ENCODE measurements at regions not wholly inside any gene's neighbourhood (a gene's known extent, or its start where the extent isn't known, plus 50 kb on each side); places are given as distances from the start of the nearest gene placed in this dataset.
"Not testable (repeated sequence)": the region's sequence is repeated elsewhere in the genome, so short reads cannot be mapped to it uniquely, and the experiment has no call there.

GRCh38 chr10:119996944-119997343, 104.4 kb downstream of the SEC23IP start:
- no peak for DNase-seq (ENCODE audit: low read depth in 3 of 3)

GRCh38 chr10:119997429-119997828, 104.9 kb downstream of the SEC23IP start:
- DNase-seq (ENCODE audit: low read depth in 3 of 3) = no peak

DNA sequence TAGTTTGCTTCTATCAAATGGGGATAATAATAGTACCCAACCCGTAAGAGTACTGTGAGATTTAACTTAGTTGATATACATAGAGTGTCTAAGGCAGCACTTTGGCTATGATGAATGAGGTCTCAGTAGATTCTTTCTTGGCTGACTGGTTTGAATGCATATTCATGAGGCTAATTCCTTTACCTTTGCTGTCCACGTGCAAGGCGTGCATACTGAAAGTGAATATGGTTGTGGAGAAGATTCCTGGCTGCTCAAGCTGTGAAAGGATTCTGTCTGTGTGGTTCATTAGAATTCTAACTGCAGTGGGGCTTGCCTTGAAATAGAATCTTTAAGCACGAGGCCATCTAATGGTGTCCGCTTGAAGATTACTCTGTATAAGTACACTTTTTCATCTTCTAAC, 110.3 kb downstream of the SEC23IP start:
- DNase-seq (ENCODE audit: low read depth in 3 of 3) = no peak

- DNase-seq (ENCODE audit: low read depth in 3 of 3) = no peak
Observed at GRCh38 chr10:120005207-120006201, 113.0 kb downstream of the SEC23IP start.

GRCh38 chr10:120007261-120007660, 114.7 kb downstream of the SEC23IP start:
- no peak for DNase-seq (ENCODE audit: low read depth in 3 of 3)

GRCh38 chr10:120011359-120012130, 119.0 kb downstream of the SEC23IP start:
- no peak for DNase-seq (ENCODE audit: low read depth in 3 of 3)

DNA sequence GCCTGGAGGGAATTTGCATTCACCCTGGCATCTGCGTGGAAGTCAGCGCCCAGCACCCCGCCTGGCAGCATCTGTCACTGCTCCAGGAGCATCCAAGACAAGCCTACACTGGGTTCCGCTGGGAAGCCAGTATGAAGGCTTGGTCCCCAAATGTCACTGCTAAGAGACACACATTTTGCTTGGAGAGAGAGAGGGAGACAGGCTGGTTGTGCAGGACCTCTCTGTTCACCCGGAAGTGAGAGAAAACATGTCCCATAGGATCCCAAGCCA, 119.5 kb downstream of the SEC23IP start:
- no peak for DNase-seq (ENCODE audit: low read depth in 3 of 3)

GRCh38 chr10:120012566-120012965, 120.0 kb downstream of the SEC23IP start:
- no peak for DNase-seq (ENCODE audit: low read depth in 3 of 3)

- DNase-seq (ENCODE audit: low read depth in 3 of 3) = no peak
Observed at GRCh38 chr10:120014031-120014430, 121.5 kb downstream of the SEC23IP start.

DNA sequence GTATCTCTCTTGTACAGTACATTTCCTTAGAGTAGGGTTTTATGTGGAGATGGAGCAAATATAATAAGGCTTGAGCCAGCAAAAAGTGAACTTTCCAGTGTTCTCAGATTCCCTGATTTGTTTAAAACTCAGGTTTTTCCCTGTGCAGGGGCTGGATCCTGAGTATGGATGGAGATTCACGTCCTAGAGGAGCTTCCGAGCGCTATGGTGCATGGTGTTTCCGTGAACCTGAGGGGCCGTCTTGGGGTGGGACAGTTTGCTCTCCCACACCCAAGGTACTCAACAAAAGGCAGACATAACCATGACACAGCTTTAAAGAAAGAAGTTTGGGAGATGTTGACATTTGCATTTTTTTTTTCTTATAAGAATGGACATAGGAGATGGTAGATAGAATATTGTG, 122.5 kb downstream of the SEC23IP start:
- no peak for DNase-seq (ENCODE audit: low read depth in 3 of 3)

GRCh38 chr10:120016906-120017305, 124.4 kb downstream of the SEC23IP start:
- no peak for DNase-seq (ENCODE audit: low read depth in 3 of 3)

DNA sequence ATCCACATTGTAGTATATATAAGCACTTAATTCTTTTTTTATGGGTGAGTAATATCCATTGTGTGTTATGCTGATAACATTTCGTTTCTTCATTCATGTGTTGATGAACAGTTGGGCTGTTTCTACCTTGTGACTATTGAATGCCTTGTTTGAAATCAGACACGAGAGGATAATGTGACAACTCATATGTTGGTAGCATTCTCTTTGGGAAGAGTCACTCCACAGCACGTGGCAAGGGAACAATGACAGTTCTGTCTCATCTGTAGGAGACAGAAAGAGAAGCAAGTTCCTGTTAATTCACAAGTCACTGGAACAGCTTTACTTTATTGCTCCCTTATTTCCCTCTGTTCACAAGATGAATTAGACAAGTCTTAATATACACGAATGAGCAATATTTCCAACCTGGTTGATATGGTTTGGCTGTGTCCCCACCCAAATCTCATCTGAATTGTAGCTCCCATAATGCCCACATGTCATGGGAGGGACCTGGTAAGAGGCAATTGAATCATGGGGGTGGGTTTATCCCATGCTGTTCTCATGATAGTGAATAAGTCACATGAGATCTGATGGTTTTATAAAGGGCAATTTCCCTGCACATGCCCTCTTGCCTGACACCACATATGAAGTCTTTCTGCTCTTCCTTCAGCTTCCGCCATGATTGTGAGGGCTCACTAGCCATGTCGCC, 125.3 kb downstream of the SEC23IP start:
- DNase-seq (ENCODE audit: low read depth in 3 of 3) = no peak

- no peak for DNase-seq (ENCODE audit: low read depth in 3 of 3)
Observed at GRCh38 chr10:120018695-120019094, 126.2 kb downstream of the SEC23IP start.

DNA sequence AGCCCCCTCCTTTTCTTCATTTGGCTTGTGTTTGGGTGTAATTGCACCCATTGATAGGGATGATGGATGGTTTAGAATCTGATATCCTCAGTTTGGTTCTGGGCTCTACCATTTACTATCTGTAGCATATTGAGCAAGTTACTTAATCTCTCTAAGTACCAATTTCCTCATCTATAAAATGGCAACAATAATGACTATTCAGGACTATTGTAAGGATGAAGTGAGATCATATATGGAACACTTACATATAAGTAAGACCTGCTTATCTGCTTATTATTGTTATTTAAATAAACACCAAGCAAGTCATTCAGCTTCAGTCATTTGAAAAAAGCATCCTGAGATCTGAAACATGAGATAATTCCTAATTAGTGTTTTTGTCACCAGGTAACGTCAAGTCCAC, 127.0 kb downstream of the SEC23IP start:
- no peak for DNase-seq (ENCODE audit: low read depth in 3 of 3)

DNA sequence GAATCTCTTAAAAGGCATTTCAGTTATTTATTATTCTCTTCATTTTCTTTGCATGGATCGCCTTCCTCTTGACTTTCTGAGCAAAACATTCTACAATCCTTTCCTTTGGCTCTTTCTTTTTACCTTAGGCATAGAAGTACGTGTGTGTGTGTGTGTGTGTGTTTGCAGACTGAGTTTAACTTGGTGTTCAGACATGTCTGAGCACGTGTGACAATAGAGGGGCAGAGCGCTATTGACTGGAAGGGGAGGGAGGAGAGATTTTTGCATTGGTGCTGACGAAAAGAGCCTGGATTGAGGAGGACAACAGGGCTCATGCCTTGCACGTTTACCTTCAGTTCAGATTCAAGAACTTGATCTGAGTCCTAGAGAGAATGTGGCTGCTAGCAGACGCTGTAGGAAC, 129.8 kb downstream of the SEC23IP start:
- no peak for DNase-seq (ENCODE audit: low read depth in 3 of 3)

- no peak for DNase-seq (ENCODE audit: low read depth in 3 of 3)
Observed at GRCh38 chr10:120034236-120034635, 141.7 kb downstream of the SEC23IP start.

- DNase-seq (ENCODE audit: low read depth in 3 of 3) = no peak
Observed at GRCh38 chr10:120039046-120039445, 146.5 kb downstream of the SEC23IP start.

GRCh38 chr10:120039826-120040225, 147.3 kb downstream of the SEC23IP start:
- DNase-seq (ENCODE audit: low read depth in 3 of 3) = no peak

- no peak for DNase-seq (ENCODE audit: low read depth in 3 of 3)
Observed at GRCh38 chr10:120041807-120042559, 149.5 kb downstream of the SEC23IP start.

DNA sequence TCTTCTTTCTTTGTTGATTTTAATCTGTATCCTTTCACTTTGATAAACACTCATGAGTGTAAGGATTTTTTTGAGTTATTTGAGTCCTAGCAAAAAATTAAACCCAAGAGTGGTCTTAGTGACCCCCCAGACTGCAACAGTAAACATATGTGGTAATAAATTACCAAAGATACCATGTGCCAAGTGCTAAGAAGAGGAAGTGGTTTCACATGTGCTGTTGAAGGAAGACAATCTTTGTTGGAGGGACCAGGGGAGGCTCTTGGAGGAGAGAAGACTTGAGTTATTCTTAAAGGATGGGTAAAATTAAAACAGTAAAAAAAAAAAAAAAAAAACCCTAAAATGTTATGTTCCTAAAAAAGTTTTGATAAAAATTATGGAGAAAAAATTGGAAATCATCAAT, 150.2 kb downstream of the SEC23IP start:
- no peak for DNase-seq (ENCODE audit: low read depth in 3 of 3)

DNA sequence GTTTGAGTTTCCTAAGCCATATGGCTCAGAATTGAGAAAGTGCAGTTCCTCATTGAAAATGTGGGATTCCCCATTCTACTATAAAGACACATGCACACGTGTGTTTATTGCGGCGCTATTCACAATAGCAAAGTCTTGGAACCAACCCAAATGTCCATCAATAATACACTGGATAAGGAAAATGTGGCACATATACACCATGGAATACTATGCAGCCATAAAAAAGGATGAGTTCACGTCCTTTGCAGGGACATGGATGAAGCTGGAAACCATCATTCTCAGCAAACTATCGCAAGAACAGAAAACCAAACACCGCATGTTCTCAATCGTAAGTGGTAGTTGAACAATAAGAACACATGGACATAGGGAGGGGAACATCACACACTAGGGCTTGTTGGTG, 154.8 kb downstream of the SEC23IP start:
- DNase-seq (ENCODE audit: low read depth in 3 of 3) = not testable (repeated sequence)

GRCh38 chr10:120047926-120048325, 155.4 kb downstream of the SEC23IP start:
- DNase-seq (ENCODE audit: low read depth in 3 of 3) = no peak

Measured in stimulated activated CD4-positive, alpha-beta T cell treated with anti-CD3 and anti-CD28 coated beads, TNF-alpha, amount 100 ng/mL, for 4 hours (primary cell).